Left cardiac atrium (tissue), 4 donors: ENCODE measurements at regions not wholly inside any gene's neighbourhood (a gene's known extent, or its start where the extent isn't known, plus 50 kb on each side); places are given as distances from the start of the nearest gene placed in this dataset.
A peak's percentile ranks its signal among the peaks of the same experiment; 100 is the strongest.

Source experiments
- ATAC-seq, 2 donors: fragments of 200-7000 bp; cut with Tn5 transposase; one replicate each; pipeline ENCODE4 v1.9.1; 2020; ENCODE audit warnings: mild to moderate bottlenecking in 2 of 2, moderate library complexity in 2 of 2
- DNase-seq: peaks from one replicate; pipeline ENCODE4 v3.0.0-alpha.2; 2020
- intact Hi-C, 2 donors: fragments of 100-400 bp; cut with DNase I; formaldehyde crosslinking; loops; one replicate each; pipeline versions ENCODE4 v1.14.1 to v1.15.1; 2022 to 2023
- donor health status: DM: no; HTN: yes; CAD: no.
- donor health status: DM: no; HTN: yes; CAD: no; lungs with severe emphysema.
- donor health status: DM: yes; HTN: yes; CAD: no.
- donor health status: Dilated cardiomyopathy.

GRCh38 chr2:133942398-133942797 lies 311.5 kb upstream of the MGAT5 start:
- DNase-seq (no peak), ATAC-seq (no peak)
- intact Hi-C loops = no loop called here

GRCh38 chr2:133943108-133943507 lies 310.8 kb upstream of the MGAT5 start:
- intact Hi-C loops = no loop called here
- DNase-seq (no peak), ATAC-seq (peak in 1 of 2 donors; percentile 29)

- ATAC-seq = no peak
- intact Hi-C loops = no loop called here
- DNase-seq = no peak
Measured at GRCh38 chr2:133945089-133945488, 308.8 kb upstream of the MGAT5 start.

- intact Hi-C loops = no loop called here
- ATAC-seq (no peak), DNase-seq (no peak)
Measured at GRCh38 chr2:133947057-133947456, 306.8 kb upstream of the MGAT5 start.

- intact Hi-C loops = no loop called here
- no peak for DNase-seq
- peak; percentile 89 to 92 for ATAC-seq
Measured at GRCh38 chr2:133948610-133949290, 305.1 kb upstream of the MGAT5 start.

GRCh38 chr2:133949595-133949994 lies 304.3 kb upstream of the MGAT5 start:
- DNase-seq (no peak), ATAC-seq (no peak)
- intact Hi-C loops = no loop called here

GRCh38 chr2:133951209-133951608 lies 302.7 kb upstream of the MGAT5 start:
- no peak for ATAC-seq
- no peak for DNase-seq

GRCh38 chr2:133952420-133952819 lies 301.5 kb upstream of the MGAT5 start:
- no peak for DNase-seq
- ATAC-seq = no peak
- intact Hi-C loops = no loop called here

More at GRCh38 chr2:133951209-133951608, 302.7 kb upstream of the MGAT5 start:
- intact Hi-C loops = no loop called here

- DNase-seq = no peak
- intact Hi-C loops = no loop called here
- ATAC-seq = no peak
Measured at GRCh38 chr2:133952896-133953295, 301.0 kb upstream of the MGAT5 start.

GRCh38 chr2:133953524-133953923 lies 300.3 kb upstream of the MGAT5 start:
- DNase-seq (no peak), ATAC-seq (no peak)
- intact Hi-C loops = no loop called here

- intact Hi-C loops = no loop called here
- ATAC-seq = no peak
Measured at GRCh38 chr2:133954636-133955035, 299.2 kb upstream of the MGAT5 start.

GRCh38 chr2:133955169-133955568 lies 298.7 kb upstream of the MGAT5 start:
- no peak for ATAC-seq
- intact Hi-C loops = no loop called here
- no peak for DNase-seq

More at GRCh38 chr2:133954636-133955035, 299.2 kb upstream of the MGAT5 start:
- DNase-seq = no peak

DNA sequence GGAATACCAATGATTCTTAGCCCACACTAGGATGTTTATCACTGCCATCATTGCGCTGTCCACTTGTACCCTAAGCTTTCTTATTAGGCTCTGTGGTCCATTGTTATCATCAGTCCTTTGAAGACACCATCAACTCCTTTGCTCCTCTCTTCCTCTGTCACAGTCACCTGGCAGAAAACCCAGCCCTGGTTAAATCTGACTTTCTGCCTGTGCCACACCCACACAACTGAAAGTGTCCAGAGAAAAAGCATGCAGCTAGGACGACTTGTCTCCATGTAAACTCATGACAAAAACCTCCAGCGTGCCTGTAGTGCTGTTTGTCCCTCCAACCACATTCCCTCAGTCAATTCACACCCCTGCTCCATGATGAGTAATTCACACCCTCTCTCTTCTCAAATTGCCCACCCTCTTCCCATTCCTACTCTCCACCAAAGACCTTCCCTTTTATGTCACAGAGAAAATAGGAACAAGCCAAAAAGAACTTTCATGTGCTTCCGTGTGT lies 297.4 kb upstream of the MGAT5 start:
- intact Hi-C loops = no loop called here

GRCh38 chr2:133957724-133958480 lies 296.0 kb upstream of the MGAT5 start:
- intact Hi-C loops = no loop called here
- ATAC-seq (peak; percentile 46 to 66), DNase-seq (no peak)

More for the DNA sequence above, 297.4 kb upstream of the MGAT5 start:
- DNase-seq = no peak
- ATAC-seq = peak in 1 of 2 donors; percentile 55

DNA sequence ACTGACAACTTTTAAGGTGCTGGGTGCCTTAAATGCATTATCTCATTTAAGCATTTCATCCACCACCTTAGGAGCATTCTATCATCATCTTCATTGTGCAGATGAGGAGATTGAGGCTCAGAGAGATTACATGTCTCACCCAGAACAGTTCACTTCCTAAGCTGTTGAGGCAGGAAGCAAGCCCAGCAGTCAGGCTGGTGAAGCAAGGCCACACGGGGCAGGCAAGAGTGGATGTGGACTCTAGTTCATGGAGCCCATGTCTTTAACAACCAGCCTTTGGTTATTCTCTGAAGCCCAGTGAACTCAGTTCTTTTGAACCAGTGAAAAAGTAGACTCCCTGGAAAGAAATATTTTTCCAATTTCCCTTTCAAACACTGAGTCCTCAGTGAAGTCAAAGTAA lies 294.8 kb upstream of the MGAT5 start:
- intact Hi-C loops = no loop called here
- DNase-seq = no peak
- no peak for ATAC-seq

DNA sequence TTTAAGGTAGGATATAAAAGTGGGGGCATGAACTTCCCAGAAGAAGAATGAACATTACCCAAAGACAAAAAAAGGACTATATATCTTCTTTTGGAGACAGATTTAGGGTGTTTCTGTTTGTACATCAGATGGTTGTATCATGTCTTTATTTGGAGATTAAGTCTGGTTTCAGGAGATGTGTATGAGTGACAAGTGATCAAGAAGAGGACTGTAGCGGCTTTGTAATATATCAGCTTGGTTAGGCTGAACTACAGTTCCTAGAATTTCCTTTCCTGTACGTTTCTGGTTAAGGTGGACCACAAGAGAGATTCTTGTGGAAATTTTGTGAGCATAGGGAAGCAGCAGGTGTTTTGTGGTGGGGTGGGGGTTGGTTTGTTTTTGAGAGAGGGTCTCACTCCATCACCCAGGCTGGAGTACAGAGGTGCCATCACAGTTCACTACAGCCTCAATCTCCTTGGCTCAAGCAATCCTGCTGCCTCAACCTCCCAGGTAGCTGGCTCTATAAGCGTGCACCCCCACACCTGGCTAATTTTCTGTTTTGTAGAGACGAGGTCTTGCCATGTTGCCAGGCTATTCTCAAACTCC lies 287.1 kb upstream of the MGAT5 start:
- DNase-seq = no peak
- intact Hi-C loops = no loop called here
- no peak for ATAC-seq

- ATAC-seq = no peak
Measured at GRCh38 chr2:133967326-133967725, 286.5 kb upstream of the MGAT5 start.

DNA sequence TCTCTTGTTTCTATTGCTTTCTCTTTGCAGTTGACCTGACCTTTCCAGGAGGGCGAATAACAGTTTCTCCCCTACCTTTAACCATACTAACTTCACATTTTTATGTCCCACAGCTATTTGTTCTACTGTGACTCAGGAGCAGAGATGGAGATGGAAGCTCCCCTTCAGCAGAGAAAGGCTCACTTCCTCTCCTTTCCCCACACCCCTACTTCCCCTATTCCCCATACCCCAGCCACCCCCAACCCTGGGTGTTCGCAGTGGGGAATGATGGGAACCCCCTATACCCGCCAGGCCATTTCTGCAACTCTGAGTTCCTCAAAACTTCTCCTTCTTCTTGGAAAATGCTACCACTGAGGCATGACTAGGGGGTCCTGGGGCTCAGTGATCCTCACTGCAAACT lies 285.4 kb upstream of the MGAT5 start:
- peak in 1 of 2 donors; percentile 46 for ATAC-seq
- intact Hi-C loops = no loop called here
- DNase-seq = no peak

More at GRCh38 chr2:133967326-133967725, 286.5 kb upstream of the MGAT5 start:
- intact Hi-C loops = no loop called here
- no peak for DNase-seq

- ATAC-seq = no peak
- intact Hi-C loops = no loop called here
- no peak for DNase-seq
Measured at GRCh38 chr2:133970641-133971040, 283.2 kb upstream of the MGAT5 start.

DNA sequence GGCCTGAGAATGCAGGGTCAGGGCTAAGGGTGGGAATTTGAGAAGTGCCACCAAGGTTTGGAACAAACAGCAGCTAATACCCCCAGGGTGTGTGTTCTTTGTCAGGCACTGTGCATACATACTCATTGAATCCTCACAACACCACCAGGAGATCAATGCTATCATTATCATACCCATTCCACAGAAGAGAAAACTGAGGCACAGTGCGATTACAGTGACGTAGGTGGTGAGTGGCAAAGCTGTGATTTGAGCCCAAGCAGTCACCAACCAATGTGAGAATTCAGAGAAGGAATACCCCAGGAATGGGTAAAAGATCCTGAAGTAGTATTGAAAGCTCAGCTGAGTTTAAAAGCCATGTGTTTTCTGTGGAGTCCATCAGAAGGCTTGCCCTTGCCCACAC lies 281.6 kb upstream of the MGAT5 start:
- intact Hi-C loops = no loop called here
- ATAC-seq = no peak
- no peak for DNase-seq
